ENCODE measurements at regions not wholly inside any gene's neighbourhood (a gene's known extent, or its start where the extent isn't known, plus 50 kb on each side); places are given as distances from the start of the nearest gene placed in this dataset.

- ATAC-seq = no peak
- intact Hi-C loops (cut with DNase I; ENCODE audit: low total_unique reads) (no loop called here), in situ Hi-C loops (cut with MboI; ENCODE audit: low sequenced_read_pairs in 4 of 4) (no loop called here)
- H3K27me3 ChIP-seq = no peaks in the 10 kb centered on the region
- DNase-seq = no peak
- no peak overlapping the region for H3K4me3 ChIP-seq
- no peaks in the 10 kb centered on the region for H3K4me1 ChIP-seq
- H3K27ac ChIP-seq = no peak overlapping the region
- no peaks in the 10 kb centered on the region for H3K36me3 ChIP-seq
- TF ChIP-seq CTCF (IDR thresholded peaks at IDR 0.05 in 4 of 5, conservative IDR thresholded peaks at IDR 0.05 in 1 of 5) (no peak), POLR2A (IDR thresholded peaks at IDR 0.05) (no peak)
- H3K9me3 ChIP-seq = no peaks in the 10 kb centered on the region
Measured at GRCh38 chr2:6578416-6578815, 287.3 kb downstream of the CMPK2 start.

GRCh38 chr2:6579281-6579680 is 286.4 kb downstream of the CMPK2 start:
- Histone ChIP-seq H3K4me3 (no peak overlapping the region), H3K27me3 (no peaks in the 10 kb centered on the region), H3K27ac (no peak overlapping the region), H3K9me3 (no peaks in the 10 kb centered on the region), H3K4me1 (no peaks in the 10 kb centered on the region), H3K36me3 (no peaks in the 10 kb centered on the region)
- TF ChIP-seq CTCF (IDR thresholded peaks at IDR 0.05 in 4 of 5, conservative IDR thresholded peaks at IDR 0.05 in 1 of 5) = no peak
- no peak for TF ChIP-seq POLR2A (IDR thresholded peaks at IDR 0.05)
- intact Hi-C loops (cut with DNase I; ENCODE audit: low total_unique reads) = no loop called here
- ATAC-seq = no peak
- no peak for DNase-seq
- in situ Hi-C loops (cut with MboI; ENCODE audit: low sequenced_read_pairs in 4 of 4) = no loop called here

GRCh38 chr2:6580982-6581381 is 284.7 kb downstream of the CMPK2 start:
- no peaks in the 10 kb centered on the region for H3K9me3 ChIP-seq

GRCh38 chr2:6589150-6589549 is 276.6 kb downstream of the CMPK2 start:
- in situ Hi-C loops (cut with MboI; ENCODE audit: low sequenced_read_pairs in 4 of 4) = no loop called here
- DNase-seq = no peak
- H3K27ac ChIP-seq = no peak overlapping the region
- TF ChIP-seq CTCF (IDR thresholded peaks at IDR 0.05 in 4 of 5, conservative IDR thresholded peaks at IDR 0.05 in 1 of 5) = no peak
- TF ChIP-seq POLR2A (IDR thresholded peaks at IDR 0.05) = no peak
- H3K4me1 ChIP-seq = no peaks in the 10 kb centered on the region
- intact Hi-C loops (cut with DNase I; ENCODE audit: low total_unique reads) = no loop called here
- no peaks in the 10 kb centered on the region for H3K36me3 ChIP-seq
- ATAC-seq = no peak
- no peaks in the 10 kb centered on the region for H3K9me3 ChIP-seq
- H3K27me3 ChIP-seq = no peaks in the 10 kb centered on the region
- H3K4me3 ChIP-seq = no peak overlapping the region

More at GRCh38 chr2:6580982-6581381, 284.7 kb downstream of the CMPK2 start:
- Histone ChIP-seq H3K27ac (no peak overlapping the region), H3K4me3 (no peak overlapping the region), H3K36me3 (no peaks in the 10 kb centered on the region), H3K4me1 (no peaks in the 10 kb centered on the region), H3K27me3 (no peaks in the 10 kb centered on the region)
- intact Hi-C loops (cut with DNase I; ENCODE audit: low total_unique reads) = no loop called here
- DNase-seq = no peak
- ATAC-seq = no peak
- in situ Hi-C loops (cut with MboI; ENCODE audit: low sequenced_read_pairs in 4 of 4) = no loop called here
- TF ChIP-seq POLR2A (IDR thresholded peaks at IDR 0.05) (no peak), CTCF (IDR thresholded peaks at IDR 0.05 in 4 of 5, conservative IDR thresholded peaks at IDR 0.05 in 1 of 5) (no peak)

- intact Hi-C loops (cut with DNase I; ENCODE audit: low total_unique reads) = no loop called here
- Histone ChIP-seq H3K27ac (no peak overlapping the region), H3K27me3 (no peaks in the 10 kb centered on the region), H3K9me3 (no peaks in the 10 kb centered on the region), H3K36me3 (no peaks in the 10 kb centered on the region), H3K4me3 (no peak overlapping the region), H3K4me1 (no peaks in the 10 kb centered on the region)
- DNase-seq = no peak
- TF ChIP-seq POLR2A (IDR thresholded peaks at IDR 0.05) (no peak), CTCF (IDR thresholded peaks at IDR 0.05 in 4 of 5, conservative IDR thresholded peaks at IDR 0.05 in 1 of 5) (no peak)
- in situ Hi-C loops (cut with MboI; ENCODE audit: low sequenced_read_pairs in 4 of 4) = no loop called here
- no peak for ATAC-seq
Measured at GRCh38 chr2:6590442-6590841, 275.3 kb downstream of the CMPK2 start.

Data from gastrocnemius medialis (tissue), 4 donors.